ENCODE measurements at regions not wholly inside any gene's neighbourhood (a gene's known extent, or its start where the extent isn't known, plus 50 kb on each side); places are given as distances from the start of the nearest gene placed in this dataset.

GRCh38 chr11:76263657-76264056, 57.4 kb upstream of the WNT11 start:
- 14% methylated on average over 4 of the region's 4 CpGs for WGBS (ENCODE audit: missing lambda C conversion rate)
- DNase-seq (ENCODE audit: low read depth in 1 of 2, low spot score in 1 of 2) (no peak), ATAC-seq (no peak), FAIRE-seq (no peak)
- TF ChIP-seq EHMT2 (IDR thresholded peaks at IDR 0.05; ENCODE audit: low read depth), result no peak
- TF ChIP-seq MAZ (IDR thresholded peaks at IDR 0.05; ENCODE audit: borderline replicate concordance, low read depth, low read length), result no peak
- TF ChIP-seq GATA3 (IDR thresholded peaks at IDR 0.05; ENCODE audit: borderline replicate concordance), result no peak
- no peak for TF ChIP-seq TFCP2L1 (CRISPR knock-in tag; IDR thresholded peaks at IDR 0.05)
- TF ChIP-seq ESRRA (IDR thresholded peaks at IDR 0.05; ENCODE audit: borderline replicate concordance, low read length), result no peak
- TF ChIP-seq KDM1A (IDR thresholded peaks at IDR 0.05; ENCODE audit: low read depth), result no peak
- TF ChIP-seq NPAS2 (CRISPR knock-in tag; IDR thresholded peaks at IDR 0.05; ENCODE audit: borderline replicate concordance), result no peak
- no peak for TF ChIP-seq POLR2AphosphoS2 (conservative IDR thresholded peaks at IDR 0.05; ENCODE audit: low read length)
- TF ChIP-seq REST (IDR thresholded peaks at IDR 0.05), result no peak
- TF ChIP-seq HOXA7 (CRISPR knock-in tag; IDR thresholded peaks at IDR 0.05), result no peak
- no peak overlapping the region for H3K4me2 ChIP-seq
- no peak overlapping the region for H3K27ac ChIP-seq
- H3K9me3 ChIP-seq, result no peaks in the 10 kb centered on the region
- ChIA-PET CTCF (interaction anchor here (1.2 kb wide), 1 partner anchor 56 kb away, joined by 4 read pairs; no protein-coding TSS in a partner anchor), POLR2A (no interaction called here)
- H3K4me1 ChIP-seq, result peaks cover 13% of the 10 kb centered on the region; the same call in 2 of the 3 replicates
- H3K4me3 ChIP-seq, result no peak overlapping the region

DNA sequence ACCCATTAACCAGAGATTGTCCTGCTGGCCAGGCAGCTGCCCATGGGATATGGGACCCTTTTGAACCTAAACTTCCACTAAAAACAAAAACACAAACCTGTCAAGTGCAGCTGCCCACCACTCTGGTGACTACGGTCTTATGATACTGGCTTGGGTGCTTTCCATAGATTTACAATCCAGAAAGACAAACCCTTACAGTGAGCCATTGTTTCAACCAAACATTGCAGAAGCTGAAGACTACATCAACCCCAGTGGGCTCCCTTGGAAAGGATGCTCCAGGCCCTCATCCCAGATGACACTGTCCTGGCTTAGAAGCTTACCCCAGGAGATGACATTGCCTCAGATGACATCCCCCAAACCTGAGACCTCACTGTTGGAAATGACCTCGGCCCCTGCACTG, 56.9 kb upstream of the WNT11 start:
- no peak overlapping the region for H3K4me3 ChIP-seq
- H3K4me1 ChIP-seq, result peaks cover 13% of the 10 kb centered on the region; the same call in 2 of the 3 replicates
- ATAC-seq (no peak), FAIRE-seq (no peak), DNase-seq (ENCODE audit: low read depth in 1 of 2, low spot score in 1 of 2) (no peak)
- no peaks in the 10 kb centered on the region for H3K9me3 ChIP-seq
- 38% methylated on average over 2 of the region's 2 CpGs for WGBS (ENCODE audit: missing lambda C conversion rate)
- H3K4me2 ChIP-seq, result no peak overlapping the region
- ChIA-PET CTCF (interaction anchor here (1.2 kb wide), 1 partner anchor 56 kb away, joined by 4 read pairs; no protein-coding TSS in a partner anchor), POLR2A (no interaction called here)
- TF ChIP-seq GATA3 (IDR thresholded peaks at IDR 0.05; ENCODE audit: borderline replicate concordance), result no peak
- no peak for TF ChIP-seq EP300 (IDR thresholded peaks at IDR 0.05)
- TF ChIP-seq USF2 (IDR thresholded peaks at IDR 0.05), result no peak
- no peak for TF ChIP-seq HOXA7 (CRISPR knock-in tag; IDR thresholded peaks at IDR 0.05)
- TF ChIP-seq RFX5 (IDR thresholded peaks at IDR 0.05), result no peak
- no peak overlapping the region for H3K27ac ChIP-seq

DNA sequence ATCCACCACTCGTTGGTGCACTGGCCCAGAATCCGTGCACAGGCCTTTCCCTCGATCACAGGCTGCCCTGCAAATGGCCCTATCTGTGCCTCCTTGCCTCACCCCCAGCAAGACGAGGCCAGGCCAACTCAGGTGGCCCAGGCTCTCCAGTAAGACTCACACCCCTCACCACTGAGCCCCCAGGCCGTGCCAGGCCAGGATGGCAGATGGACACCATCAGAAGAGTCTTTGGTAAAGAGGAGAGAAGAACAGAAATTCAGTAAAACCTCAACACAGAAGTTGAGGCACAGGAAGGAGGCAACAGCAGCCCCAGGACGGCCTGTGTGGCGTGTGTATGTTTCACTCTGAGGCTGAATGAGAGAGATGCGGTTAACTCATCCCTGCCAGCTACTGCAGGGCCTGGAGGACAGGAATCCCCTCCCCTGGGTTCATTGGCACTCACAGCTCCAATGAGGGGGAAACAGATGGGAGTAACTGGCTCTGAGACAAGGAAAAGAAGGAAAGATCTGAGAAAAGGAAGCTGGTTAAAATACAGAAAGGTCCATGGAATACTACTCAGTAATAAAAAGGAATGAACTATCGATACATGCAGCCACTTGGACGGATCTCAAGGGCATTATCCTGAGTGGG, 54.1 kb upstream of the WNT11 start:
- no peak for ATAC-seq
- POLR2A ChIA-PET, result no interaction called here
- CTCF ChIA-PET, result interaction anchor here (0.7 to 4.8 kb wide), 3 partner anchors 11 to 52 kb away, joined by 3 to 22 read pairs (median 3); no protein-coding TSS in a partner anchor
- H3K9me3 ChIP-seq, result no peaks in the 10 kb centered on the region
- no peaks in the 10 kb centered on the region for H3K4me1 ChIP-seq
- DNase-seq (ENCODE audit: low read depth in 1 of 2, low spot score in 1 of 2), result no peak
- TF ChIP-seq JUN (IDR thresholded peaks at IDR 0.05), result no peak
- no peak for TF ChIP-seq HOXB13 (CRISPR knock-in tag; IDR thresholded peaks at IDR 0.05; ENCODE audit: low read depth)
- TF ChIP-seq JUNB (IDR thresholded peaks at IDR 0.05), result no peak
- TF ChIP-seq NFE2L2 (conservative IDR thresholded peaks at IDR 0.05; ENCODE audit: low read length), result no peak
- no peak for TF ChIP-seq RAD21 (conservative IDR thresholded peaks at IDR 0.05 in 1 of 2, IDR thresholded peaks at IDR 0.05 in 1 of 2)
- TF ChIP-seq CBX8 (IDR thresholded peaks at IDR 0.05), result no peak
- no peak for TF ChIP-seq BHLHE40 (IDR thresholded peaks at IDR 0.05; ENCODE audit: low read depth, low read length)
- TF ChIP-seq HOXB5 (CRISPR knock-in tag; IDR thresholded peaks at IDR 0.05), result no peak
- no peak for TF ChIP-seq RFX5 (IDR thresholded peaks at IDR 0.05)
- TF ChIP-seq CTCF (IDR thresholded peaks at IDR 0.05), result no peak
- FAIRE-seq, result no peak
- H3K27ac ChIP-seq, result no peak overlapping the region
- H3K4me2 ChIP-seq, result no peak overlapping the region
- WGBS (ENCODE audit: missing lambda C conversion rate), result 47% methylated on average over 10 of the region's 10 CpGs
- no peak overlapping the region for H3K4me3 ChIP-seq

Data from A549 (cell line).